Suprapubic skin (tissue), 4 donors: ENCODE measurements at regions not wholly inside any gene's neighbourhood (a gene's known extent, or its start where the extent isn't known, plus 50 kb on each side); places are given as distances from the start of the nearest gene placed in this dataset.

Source experiments
- DNase-seq, 2 donors: peaks; one replicate each; pipeline ENCODE4 v3.0.0-alpha.2; 2019; ENCODE audit warnings: low spot score in 2 of 2
- H3K27ac ChIP-seq: fragments of 200-600 bp; sonication (generic); one replicate; pipeline ENCODE4 v1.5.1; 2019
- H3K27me3 ChIP-seq: fragments of 200-600 bp; sonication (generic); one replicate; pipeline ENCODE4 v1.5.1; 2019
- H3K36me3 ChIP-seq: fragments of 200-600 bp; sonication (generic); one replicate; pipeline ENCODE4 v1.5.1; 2019
- H3K4me1 ChIP-seq: fragments of 200-600 bp; sonication (generic); one replicate; pipeline ENCODE4 v1.5.1; 2019
- H3K4me3 ChIP-seq: fragments of 200-600 bp; sonication (generic); one replicate; pipeline ENCODE4 v1.5.1; 2019; ENCODE audit warnings: mild to moderate bottlenecking
- H3K9me3 ChIP-seq: fragments of 200-600 bp; sonication (generic); one replicate; pipeline ENCODE4 v1.5.1; 2019
- CTCF ChIP-seq, 2 donors: fragments of 200-600 bp in 1 of 2; fragments of 450-650 bp in 1 of 2; sonication (generic) in 1 of 2; IDR thresholded peaks; one replicate each; pipeline ENCODE4 v1.5.1; 2016 to 2019; ENCODE audit warnings: antibody characterized with exemption in 2 of 2, mild to moderate bottlenecking in 1 of 2, moderate library complexity in 1 of 2
- EP300 ChIP-seq: sonication (generic); formaldehyde crosslinking; IDR thresholded peaks from one replicate; pipeline ENCODE4 v1.6.1; 2017; ENCODE audit warnings: antibody characterized with exemption
- POLR2A ChIP-seq, 2 donors: fragments of 450-650 bp; IDR thresholded peaks; one replicate each; pipeline ENCODE4 v1.6.1; 2017; ENCODE audit warnings: antibody characterized with exemption in 2 of 2, mild to moderate bottlenecking in 2 of 2, moderate library complexity in 2 of 2
- POLR2AphosphoS5 ChIP-seq, 3 donors: sonication (generic); formaldehyde crosslinking; IDR thresholded peaks; one replicate each; pipeline ENCODE4 v1.6.1; 2017; ENCODE audit warnings: antibody characterized with exemption in 3 of 3
- WGBS: methylation state at CpG from one replicate; pipeline ENCODE4 v1.1.5; 2018; 5-methylcytosine and 5-hydroxymethylcytosine counted together

GRCh38 chr12:92550254-92550653, 152.5 kb upstream of the PLEKHG7 start:
- TF ChIP-seq POLR2AphosphoS5 (IDR thresholded peaks at IDR 0.05): no peak
- TF ChIP-seq CTCF (IDR thresholded peaks at IDR 0.05): no peak
- TF ChIP-seq POLR2A (IDR thresholded peaks at IDR 0.05): no peak
- TF ChIP-seq EP300: no peak
- no peak overlapping the region for H3K4me3 ChIP-seq
- H3K27ac ChIP-seq: no peak overlapping the region
- H3K4me1 ChIP-seq: peaks cover 32% of the 10 kb centered on the region
- no peaks in the 10 kb centered on the region for H3K9me3 ChIP-seq
- no peak for DNase-seq
- H3K36me3 ChIP-seq: no peaks in the 10 kb centered on the region
- no peaks in the 10 kb centered on the region for H3K27me3 ChIP-seq

- TF ChIP-seq EP300 (no peak), POLR2AphosphoS5 (IDR thresholded peaks at IDR 0.05) (no peak), CTCF (IDR thresholded peaks at IDR 0.05) (no peak), POLR2A (IDR thresholded peaks at IDR 0.05) (no peak)
- Histone ChIP-seq H3K36me3 (no peaks in the 10 kb centered on the region), H3K27me3 (no peaks in the 10 kb centered on the region), H3K4me1 (peaks cover 30% of the 10 kb centered on the region), H3K4me3 (no peak overlapping the region), H3K9me3 (no peaks in the 10 kb centered on the region), H3K27ac (no peak overlapping the region)
- no peak for DNase-seq
Observed at GRCh38 chr12:92549516-92549915, 153.3 kb upstream of the PLEKHG7 start.

- no peaks in the 10 kb centered on the region for H3K36me3 ChIP-seq
- no peak overlapping the region for H3K4me3 ChIP-seq
- TF ChIP-seq EP300 (no peak), POLR2A (IDR thresholded peaks at IDR 0.05) (no peak), POLR2AphosphoS5 (IDR thresholded peaks at IDR 0.05) (no peak), CTCF (IDR thresholded peaks at IDR 0.05) (no peak)
- no peaks in the 10 kb centered on the region for H3K27me3 ChIP-seq
- H3K27ac ChIP-seq: no peak overlapping the region
- peaks cover 32% of the 10 kb centered on the region for H3K4me1 ChIP-seq
- H3K9me3 ChIP-seq: no peaks in the 10 kb centered on the region
- no peak for DNase-seq
- 64% methylated on average over 2 of the region's 2 CpGs for WGBS
Observed at GRCh38 chr12:92547906-92548305, 154.9 kb upstream of the PLEKHG7 start.

- no peak for TF ChIP-seq EP300
- TF ChIP-seq POLR2AphosphoS5 (IDR thresholded peaks at IDR 0.05): no peak
- TF ChIP-seq CTCF (IDR thresholded peaks at IDR 0.05): no peak
- no peak for TF ChIP-seq POLR2A (IDR thresholded peaks at IDR 0.05)
- peaks cover 29% of the 10 kb centered on the region for H3K4me1 ChIP-seq
- WGBS: 80% methylated on average over 3 of the region's 3 CpGs
Observed at GRCh38 chr12:92547420-92547819, 155.4 kb upstream of the PLEKHG7 start.

GRCh38 chr12:92546635-92547348, 156.0 kb upstream of the PLEKHG7 start:
- Histone ChIP-seq H3K27me3 (no peaks in the 10 kb centered on the region), H3K4me3 (no peak overlapping the region), H3K27ac (no peak overlapping the region), H3K4me1 (peaks cover 24% of the 10 kb centered on the region), H3K9me3 (no peaks in the 10 kb centered on the region), H3K36me3 (no peaks in the 10 kb centered on the region)
- TF ChIP-seq POLR2AphosphoS5 (IDR thresholded peaks at IDR 0.05) (no peak), POLR2A (IDR thresholded peaks at IDR 0.05) (no peak), EP300 (no peak), CTCF (IDR thresholded peaks at IDR 0.05) (no peak)
- WGBS: 91% methylated on average over 2 of the region's 2 CpGs
- no peak for DNase-seq

More at GRCh38 chr12:92547420-92547819, 155.4 kb upstream of the PLEKHG7 start:
- H3K27ac ChIP-seq: no peak overlapping the region
- no peaks in the 10 kb centered on the region for H3K27me3 ChIP-seq
- DNase-seq: no peak
- no peak overlapping the region for H3K4me3 ChIP-seq
- no peaks in the 10 kb centered on the region for H3K36me3 ChIP-seq
- no peaks in the 10 kb centered on the region for H3K9me3 ChIP-seq
